ENCODE measurements at regions not wholly inside any gene's neighbourhood (a gene's known extent, or its start where the extent isn't known, plus 50 kb on each side); places are given as distances from the start of the nearest gene placed in this dataset.

- TF ChIP-seq CTCF (IDR thresholded peaks at IDR 0.05; ENCODE audit: low read depth, low read length, poor library complexity, severe bottlenecking) = no peak
- no peak for TF ChIP-seq EZH2phosphoT487 (IDR thresholded peaks at IDR 0.05; ENCODE audit: borderline replicate concordance, low read length)
Observed at GRCh38 chr17:5885336-5885735, 184.8 kb upstream of the WSCD1 start.
